OCI-LY1 (cell line): ENCODE measurements at regions not wholly inside any gene's neighbourhood (a gene's known extent, or its start where the extent isn't known, plus 50 kb on each side); places are given as distances from the start of the nearest gene placed in this dataset.

Source experiments
- H2AFZ ChIP-seq: fragments of 200-600 bp; sonication (generic), shearing (Covaris generic); 2 replicates; pipeline ENCODE4 v1.6.0; 2014; ENCODE audit warnings: antibody characterized with exemption, mild to moderate bottlenecking, low read length
- H3F3A ChIP-seq: fragments of 200-600 bp; sonication (generic), shearing (Covaris generic); 2 replicates; pipeline ENCODE4 v1.6.0; 2014; ENCODE audit warnings: mild to moderate bottlenecking, antibody characterized with exemption, low read length, moderate library complexity; ENCODE audit not compliant: insufficient read depth
- H3K27ac ChIP-seq: fragments of 200-600 bp; sonication (generic); 2 replicates; pipeline ENCODE4 v1.5.1; 2014; ENCODE audit warnings: low read length, mixed run types, mild to moderate bottlenecking, low read depth; ENCODE audit not compliant: poor library complexity, severe bottlenecking
- H3K27me3 ChIP-seq: fragments of 200-600 bp; sonication (generic); 2 replicates; pipeline ENCODE4 v1.6.0; 2014; ENCODE audit warnings: antibody characterized with exemption, mild to moderate bottlenecking, low read length, moderate library complexity; ENCODE audit not compliant: insufficient read depth
- H3K36me3 ChIP-seq: fragments of 200-600 bp; sonication (generic); 2 replicates; pipeline ENCODE4 v1.6.1; 2014; ENCODE audit warnings: mild to moderate bottlenecking, antibody characterized with exemption, low read length, moderate library complexity, mixed read lengths; ENCODE audit not compliant: insufficient read depth
- H3K4me1 ChIP-seq: fragments of 200-600 bp; sonication (generic); 2 replicates; pipeline ENCODE4 v1.5.1; 2014; ENCODE audit warnings: mild to moderate bottlenecking, low read length, moderate library complexity; ENCODE audit not compliant: insufficient read depth, severe bottlenecking
- H3K4me2 ChIP-seq: fragments of 200-600 bp; sonication (generic), shearing (Covaris generic); 2 replicates; pipeline ENCODE4 v1.6.1; 2014; ENCODE audit warnings: low read length
- H3K4me3 ChIP-seq: fragments of 200-600 bp; sonication (generic); 2 replicates; pipeline ENCODE4 v1.5.1; 2014; ENCODE audit warnings: low read length, low read depth, mild to moderate bottlenecking, mixed read lengths; ENCODE audit not compliant: poor library complexity, severe bottlenecking
- H3K79me2 ChIP-seq: fragments of 200-600 bp; shearing (Covaris generic); 2 replicates; pipeline ENCODE4 v1.6.1; 2016; ENCODE audit warnings: mixed run types, low read length, mixed read lengths; ENCODE audit not compliant: insufficient read depth
- H3K9ac ChIP-seq: fragments of 200-600 bp; sonication (generic), shearing (Covaris generic); 2 replicates; pipeline ENCODE4 v1.6.1; 2014; ENCODE audit warnings: mild to moderate bottlenecking, low read length, mixed read lengths
- H3K9me2 ChIP-seq: fragments of 200-600 bp; sonication (generic), shearing (Covaris generic); 2 replicates; pipeline ENCODE4 v1.6.1; 2014; ENCODE audit warnings: low read depth, mild to moderate bottlenecking, low read length, mixed read lengths
- H3K9me3 ChIP-seq: fragments of 200-600 bp; shearing (Covaris generic); 2 replicates; pipeline ENCODE4 v1.6.1; 2014; ENCODE audit warnings: low read length, mixed read lengths
- H4K20me1 ChIP-seq: fragments of 200-600 bp; sonication (generic), shearing (Covaris generic); 2 replicates; pipeline ENCODE4 v1.6.0; 2016; ENCODE audit warnings: mild to moderate bottlenecking, low read length; ENCODE audit not compliant: insufficient read depth
- CTCF ChIP-seq: fragments of 200-600 bp; sonication (generic), shearing (Covaris generic); IDR thresholded peaks from 2 replicates; pipeline ENCODE4 v1.5.1; 2017; ENCODE audit warnings: mild to moderate bottlenecking, antibody characterized with exemption, low read length, moderate library complexity, mixed read lengths
- EZH2 ChIP-seq: fragments of 200-600 bp; sonication (generic), shearing (Covaris generic); IDR thresholded peaks from 2 replicates; pipeline ENCODE4 v1.8.0; 2017; ENCODE audit warnings: borderline replicate concordance, mixed run types, mild to moderate bottlenecking, antibody characterized with exemption, low read length, moderate library complexity, mixed read lengths

DNA sequence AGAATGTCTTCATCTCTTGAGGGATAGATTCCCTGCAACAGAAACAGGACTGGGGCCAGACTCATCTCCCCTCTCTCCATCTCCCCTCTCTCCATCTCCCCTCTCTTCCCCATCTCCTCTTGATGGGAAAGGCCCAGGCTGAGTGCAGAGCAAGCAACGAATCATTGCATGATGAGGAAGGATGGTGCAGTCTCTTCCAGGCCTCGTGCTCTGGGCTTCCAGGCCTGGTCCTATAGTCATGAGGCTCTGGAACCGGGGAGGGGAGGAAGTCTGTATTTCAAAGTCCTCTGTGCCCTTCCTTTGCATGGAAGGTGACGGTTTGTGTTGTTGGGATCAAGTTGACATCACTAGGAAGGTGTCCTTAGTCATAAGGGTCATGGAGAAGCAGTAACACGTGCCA, 115.6 kb upstream of the NEDD4L start:
- no peak overlapping the region for H2AFZ ChIP-seq
- H3F3A ChIP-seq, result no peaks in the 10 kb centered on the region
- TF ChIP-seq EZH2 (no peak), CTCF (no peak)
- H3K9me2 ChIP-seq, result no peaks in the 10 kb centered on the region
- H4K20me1 ChIP-seq, result no peaks in the 10 kb centered on the region
- no peaks in the 10 kb centered on the region for H3K4me1 ChIP-seq
- no peaks in the 10 kb centered on the region for H3K79me2 ChIP-seq
- no peak overlapping the region for H3K4me3 ChIP-seq
- H3K9ac ChIP-seq, result no peak overlapping the region
- no peaks in the 10 kb centered on the region for H3K9me3 ChIP-seq
- no peaks in the 10 kb centered on the region for H3K27me3 ChIP-seq
- H3K4me2 ChIP-seq, result no peak overlapping the region
- no peak overlapping the region for H3K27ac ChIP-seq
- H3K36me3 ChIP-seq, result no peaks in the 10 kb centered on the region

DNA sequence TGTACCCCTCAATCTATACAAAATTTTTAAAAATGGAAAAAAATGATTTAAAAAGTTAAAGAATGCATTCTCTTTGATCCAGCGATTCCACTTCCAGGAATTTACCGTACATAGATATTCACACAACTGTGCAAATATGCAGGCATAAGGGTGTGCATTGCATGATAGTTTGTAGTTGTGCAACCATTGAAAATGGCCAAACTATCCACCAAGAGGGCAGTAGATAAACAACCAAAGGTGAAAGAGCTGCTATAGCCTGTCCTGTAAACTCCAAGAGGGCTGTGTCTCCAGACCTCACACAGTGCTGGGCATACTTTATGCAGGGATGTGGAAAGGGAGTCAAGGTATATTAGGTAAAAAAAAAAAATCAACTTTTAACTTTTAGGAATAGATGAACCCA, 116.5 kb upstream of the NEDD4L start:
- Histone ChIP-seq H2AFZ (no peak overlapping the region), H3K9me2 (no peaks in the 10 kb centered on the region), H3K27me3 (no peaks in the 10 kb centered on the region), H3K9me3 (no peaks in the 10 kb centered on the region), H4K20me1 (no peaks in the 10 kb centered on the region), H3K27ac (no peak overlapping the region), H3K79me2 (no peaks in the 10 kb centered on the region), H3K4me1 (no peaks in the 10 kb centered on the region), H3K9ac (no peak overlapping the region), H3F3A (no peaks in the 10 kb centered on the region), H3K36me3 (no peaks in the 10 kb centered on the region), H3K4me3 (no peak overlapping the region), H3K4me2 (no peak overlapping the region)
- TF ChIP-seq CTCF (no peak), EZH2 (no peak)

- Histone ChIP-seq H3K9me3 (no peaks in the 10 kb centered on the region), H3K27ac (no peak overlapping the region), H2AFZ (no peak overlapping the region)
These were observed 118.3 kb upstream of the NEDD4L start for GRCh38 chr18:57925706-57926105.

More at GRCh38 chr18:57925706-57926105, 118.3 kb upstream of the NEDD4L start:
- Histone ChIP-seq H3K4me3 (no peak overlapping the region), H3K4me2 (no peak overlapping the region), H3K27me3 (no peaks in the 10 kb centered on the region), H3K9ac (no peak overlapping the region), H3K4me1 (no peaks in the 10 kb centered on the region), H3K9me2 (no peaks in the 10 kb centered on the region), H4K20me1 (no peaks in the 10 kb centered on the region), H3K36me3 (no peaks in the 10 kb centered on the region), H3K79me2 (no peaks in the 10 kb centered on the region), H3F3A (no peaks in the 10 kb centered on the region)
- TF ChIP-seq CTCF, result no peak
- no peak for TF ChIP-seq EZH2
